Frontal cortex (tissue), 3 donors: ENCODE measurements at regions not wholly inside any gene's neighbourhood (a gene's known extent, or its start where the extent isn't known, plus 50 kb on each side); places are given as distances from the start of the nearest gene placed in this dataset.

Experiments
- DNase-seq, 2 donors: peaks; one replicate each; pipeline ENCODE4 v3.0.0; 2012; ENCODE audit warnings: low spot score in 2 of 2
- FAIRE-seq: peaks from 2 replicates; lab custom pipeline; 2012; peaks lifted over from hg19 to GRCh38; lab: Jason Lieb, UNC
- donor health status: control.
- donor health status: control.
- donor health status: control.

DNA sequence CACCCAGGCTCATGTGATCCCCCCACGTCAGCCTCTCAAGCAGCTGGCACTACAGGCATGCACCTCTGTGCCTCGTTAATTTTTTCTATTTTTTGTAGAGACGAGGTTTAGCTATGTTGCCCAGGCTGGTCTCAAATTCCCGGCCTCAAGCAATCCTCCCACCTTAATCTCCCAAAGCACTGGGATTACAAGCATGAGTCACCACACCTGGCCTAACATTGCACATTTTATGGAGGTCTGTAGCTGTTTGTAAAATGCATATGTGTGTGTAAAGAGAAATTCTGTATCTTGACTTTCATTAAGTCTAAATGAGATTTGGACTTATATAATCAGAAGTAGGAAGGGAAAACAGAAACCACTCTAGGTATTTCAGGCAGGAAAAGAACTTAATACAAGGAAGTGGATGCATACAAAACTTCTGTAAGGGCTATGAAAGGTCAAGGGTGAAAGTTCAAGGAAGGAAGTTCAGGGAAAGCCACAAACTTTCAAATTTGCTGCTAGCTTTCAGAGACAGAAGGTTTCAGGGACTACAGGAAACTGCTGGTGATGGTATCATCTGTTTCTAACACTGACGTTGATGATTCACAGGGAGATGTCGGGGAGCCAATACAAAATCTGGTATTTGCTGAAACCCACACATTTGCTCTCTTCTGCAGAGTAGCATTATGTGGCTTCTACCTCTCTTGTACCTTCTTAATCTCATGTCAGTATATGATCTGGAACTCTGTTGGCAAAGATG lies 209.4 kb downstream of the PIK3R1 start:
- FAIRE-seq (no peak), DNase-seq (no peak)

DNA sequence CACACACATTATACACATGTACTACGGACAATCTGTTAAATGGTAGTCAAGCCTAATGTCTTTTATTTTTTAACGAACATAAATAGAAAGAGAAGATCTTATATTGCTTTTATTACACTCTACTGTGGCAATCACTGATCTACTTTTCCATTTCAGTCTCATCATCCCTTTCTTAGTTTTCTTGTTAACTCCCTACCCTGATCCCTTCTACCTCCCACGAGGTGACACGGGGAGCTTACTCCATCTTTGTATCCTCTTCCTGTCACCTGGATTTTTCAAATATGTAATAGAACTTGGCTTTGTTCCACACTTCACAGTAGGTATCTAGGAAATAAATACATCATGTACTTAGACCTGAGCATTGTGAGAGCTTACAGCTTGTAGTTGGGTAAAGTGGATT lies 211.0 kb downstream of the PIK3R1 start:
- FAIRE-seq = no peak
- no peak for DNase-seq

DNA sequence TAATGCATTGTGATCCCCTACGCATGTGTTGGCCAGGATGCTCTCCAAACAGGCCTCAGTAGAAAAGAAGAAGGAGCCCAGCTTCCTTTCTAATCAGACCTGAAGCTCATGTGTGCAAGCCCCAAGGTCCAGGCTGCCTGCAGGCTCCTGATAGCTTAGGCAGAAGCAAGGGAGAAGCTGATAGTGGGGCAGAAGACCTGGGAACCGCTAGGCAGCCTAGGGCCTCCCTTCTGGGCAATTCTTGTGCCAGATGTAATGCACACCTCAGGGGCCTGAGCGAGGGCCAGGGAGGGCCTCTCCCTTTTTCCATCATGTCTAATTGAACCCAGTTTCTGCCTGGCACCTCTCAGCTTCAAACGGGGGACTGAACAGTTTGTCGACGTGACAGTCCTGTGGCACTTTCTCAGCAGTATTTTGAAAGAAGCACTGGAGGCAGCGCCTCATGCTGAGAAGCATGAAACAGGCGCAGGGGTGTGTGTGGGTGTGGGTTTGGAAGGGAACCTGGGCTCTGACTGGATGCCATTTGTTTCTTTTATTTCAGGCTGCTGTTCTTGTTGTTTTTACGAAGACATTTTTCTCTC lies 212.8 kb downstream of the PIK3R1 start:
- no peak for FAIRE-seq
- no peak for DNase-seq

DNA sequence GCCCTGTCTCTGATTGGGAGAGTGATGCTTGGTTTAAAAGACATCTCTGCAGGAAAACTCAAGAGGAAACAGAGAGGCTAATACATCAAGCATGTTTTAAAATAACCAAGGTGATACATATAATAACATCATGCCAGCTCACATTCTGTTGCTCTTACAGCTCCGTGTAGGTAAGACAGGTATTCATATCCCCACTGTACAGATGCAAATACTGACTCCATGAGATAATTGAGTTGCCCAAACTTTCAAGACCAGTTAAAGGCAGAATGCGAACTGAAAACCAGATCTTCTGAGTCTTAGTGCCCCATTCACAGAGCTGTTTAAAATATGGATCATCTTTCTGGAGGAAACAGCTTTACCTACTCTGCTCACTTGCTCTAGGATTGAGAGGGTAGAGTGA lies 214.0 kb downstream of the PIK3R1 start:
- no peak for FAIRE-seq
- DNase-seq = no peak

DNA sequence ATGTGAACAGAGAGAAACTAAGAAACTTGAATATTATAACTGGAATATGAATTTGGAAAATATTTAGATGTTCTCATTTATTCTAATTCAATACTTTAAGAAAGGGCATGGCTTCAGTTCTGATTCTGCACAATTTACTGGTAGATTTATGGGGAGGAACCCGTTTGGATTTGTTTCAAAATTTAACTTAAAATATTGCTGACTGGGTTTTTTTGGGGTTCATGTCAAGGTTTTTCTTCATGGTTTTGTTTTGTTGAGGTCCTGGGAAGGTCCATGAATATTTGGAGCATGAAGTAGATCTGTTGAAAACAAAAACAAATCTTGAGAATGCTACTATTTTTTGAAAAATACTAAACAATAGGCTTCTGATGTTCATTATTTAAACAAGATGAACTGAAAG lies 214.7 kb downstream of the PIK3R1 start:
- FAIRE-seq = no peak

GRCh38 chr5:68431186-68431585 lies 215.6 kb downstream of the PIK3R1 start:
- DNase-seq = no peak
- no peak for FAIRE-seq

More for the DNA sequence above, 214.7 kb downstream of the PIK3R1 start:
- no peak for DNase-seq

- FAIRE-seq (no peak), DNase-seq (no peak)
Measured at GRCh38 chr5:68431601-68432337, 216.2 kb downstream of the PIK3R1 start.

GRCh38 chr5:68432682-68433081 lies 217.1 kb downstream of the PIK3R1 start:
- FAIRE-seq (no peak), DNase-seq (no peak)

- no peak for FAIRE-seq
- DNase-seq = no peak
Measured at GRCh38 chr5:68433526-68433922, 218.0 kb downstream of the PIK3R1 start.

DNA sequence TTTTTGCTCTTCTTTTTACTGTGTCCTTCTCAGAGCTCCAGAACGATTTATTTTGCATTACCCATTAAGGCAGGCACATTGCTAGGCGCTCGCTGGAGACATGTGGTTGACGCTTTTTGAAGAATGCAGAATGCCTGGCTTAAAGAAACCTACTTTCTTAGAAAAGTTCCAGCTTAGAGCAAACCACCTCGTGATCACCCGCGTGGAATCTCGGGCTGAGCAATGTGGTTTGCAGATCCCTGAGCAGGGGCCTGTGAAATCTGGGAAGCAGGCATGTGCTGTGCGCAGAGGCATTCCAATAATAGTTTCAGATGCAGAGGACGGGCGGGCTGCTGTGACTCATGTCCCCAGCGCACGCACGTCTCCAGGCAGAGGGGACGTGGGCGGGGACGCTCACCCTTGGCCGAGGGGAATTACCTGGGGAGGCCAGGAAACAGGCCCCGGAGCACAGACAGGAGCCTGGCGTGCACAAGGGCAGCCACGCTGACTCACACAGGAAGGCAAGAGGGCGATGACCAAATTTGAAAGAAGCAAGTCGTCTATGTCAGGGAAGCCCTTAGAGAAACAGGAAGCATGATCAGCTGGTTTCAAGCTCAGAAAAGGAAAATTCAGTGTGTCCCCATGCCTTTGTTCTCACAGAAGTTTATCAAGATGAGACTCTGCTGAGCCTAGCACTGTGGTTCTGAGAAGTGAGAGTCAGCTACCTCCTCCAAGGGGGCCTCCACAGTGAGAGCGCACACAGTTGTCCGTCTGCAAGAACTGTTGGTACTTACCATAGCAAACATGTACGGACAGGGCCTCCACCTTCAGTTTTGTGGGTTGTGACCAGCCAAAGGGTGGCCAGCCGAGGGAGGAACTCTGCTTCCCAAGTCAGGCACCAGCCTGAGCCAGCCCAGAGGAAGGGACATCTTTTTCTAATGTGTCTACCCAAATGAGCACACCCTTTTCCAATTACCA lies 218.6 kb downstream of the PIK3R1 start:
- DNase-seq = peak in 1 of 2 donors; percentile 46
- no peak for FAIRE-seq

GRCh38 chr5:68435611-68436010 lies 220.1 kb downstream of the PIK3R1 start:
- no peak for FAIRE-seq
- DNase-seq = no peak

DNA sequence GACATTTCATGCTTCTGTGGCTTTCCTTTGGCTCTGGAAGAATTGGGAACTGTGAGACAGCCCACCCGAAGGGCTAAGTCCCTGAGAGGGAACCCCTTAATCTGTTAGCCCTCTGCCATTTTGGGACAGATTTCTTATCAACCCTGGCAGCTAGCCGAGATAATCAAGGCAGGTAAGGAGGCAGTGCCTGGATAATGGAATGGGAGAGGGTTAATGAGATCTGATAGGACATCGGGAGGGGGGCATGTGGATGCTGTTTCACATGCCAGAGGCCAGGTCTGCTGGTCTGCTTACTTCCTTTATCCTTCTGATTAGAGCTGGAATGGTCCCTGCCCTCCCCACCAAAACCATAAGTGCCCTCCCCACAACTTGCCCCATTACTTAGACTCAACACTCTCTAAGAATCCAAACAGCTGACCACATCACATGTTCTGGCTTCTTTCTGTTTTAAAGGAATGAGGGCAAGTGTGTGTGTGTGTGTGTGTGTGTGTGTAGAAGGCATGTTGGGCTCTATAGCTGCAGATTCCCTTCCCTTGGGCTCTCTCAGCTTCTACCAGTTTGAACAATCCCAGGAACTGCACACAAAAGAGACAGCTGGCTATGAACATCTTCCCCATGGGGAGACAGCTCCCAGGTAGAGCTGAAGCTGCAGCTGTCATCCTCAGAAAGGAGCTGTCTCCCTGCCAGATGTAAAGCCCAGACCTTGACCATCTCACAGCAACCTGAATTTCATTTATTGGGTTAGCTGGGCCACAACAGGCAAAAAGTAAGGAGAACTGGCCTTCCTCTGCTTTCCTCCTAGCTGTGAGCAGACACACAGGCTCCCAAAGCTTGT lies 221.3 kb downstream of the PIK3R1 start:
- no peak for FAIRE-seq
- no peak for DNase-seq

DNA sequence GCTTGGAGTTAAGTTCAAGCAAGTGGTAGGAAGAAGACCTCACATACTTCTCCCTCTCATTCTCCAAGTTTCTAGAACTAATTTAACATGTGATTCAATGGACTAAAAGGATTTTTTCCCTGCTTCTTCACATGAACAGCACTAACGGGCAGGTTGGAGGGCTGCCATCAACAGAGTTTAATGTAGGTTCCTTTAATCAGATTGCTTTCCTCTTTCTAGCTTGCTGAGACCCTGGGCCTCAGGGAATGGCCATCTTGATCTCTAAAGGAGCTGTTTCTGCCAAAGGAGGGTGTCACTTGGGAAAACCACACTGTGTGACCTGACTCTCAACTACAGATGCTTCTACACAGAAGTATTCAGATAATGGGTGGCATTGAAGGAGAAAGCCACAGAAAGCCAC lies 223.3 kb downstream of the PIK3R1 start:
- DNase-seq (no peak), FAIRE-seq (no peak)

DNA sequence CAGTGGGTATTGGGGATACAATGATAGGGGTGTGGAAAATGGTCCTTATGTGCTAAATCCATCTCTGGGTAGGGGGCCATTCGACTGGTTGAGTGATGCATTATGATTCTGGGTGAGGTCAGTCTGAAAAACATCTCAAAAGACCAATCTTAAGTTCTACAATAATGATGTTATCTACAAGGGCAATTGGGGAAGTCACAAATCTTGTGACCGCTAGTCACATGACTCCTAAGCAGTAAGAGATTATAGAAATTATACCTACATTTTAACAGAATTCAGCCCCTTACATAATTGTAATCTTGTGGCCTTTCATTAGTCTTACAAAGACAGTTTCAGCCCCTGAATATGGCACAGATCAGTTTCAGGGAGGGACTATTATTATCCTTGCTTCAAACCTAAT lies 224.7 kb downstream of the PIK3R1 start:
- DNase-seq (no peak), FAIRE-seq (no peak)

GRCh38 chr5:68440651-68441050 lies 225.1 kb downstream of the PIK3R1 start:
- DNase-seq (no peak), FAIRE-seq (no peak)

- DNase-seq (no peak), FAIRE-seq (no peak)
Measured at GRCh38 chr5:68441309-68442073, 225.9 kb downstream of the PIK3R1 start.

- DNase-seq (no peak), FAIRE-seq (no peak)
Measured at GRCh38 chr5:68443091-68443490, 227.5 kb downstream of the PIK3R1 start.

GRCh38 chr5:68444048-68444447 lies 228.5 kb downstream of the PIK3R1 start:
- no peak for FAIRE-seq

GRCh38 chr5:68444833-68445232 lies 229.3 kb downstream of the PIK3R1 start:
- DNase-seq (no peak), FAIRE-seq (no peak)

More at GRCh38 chr5:68444048-68444447, 228.5 kb downstream of the PIK3R1 start:
- DNase-seq = no peak
